Liver (tissue), 8 donors: ENCODE measurements at regions not wholly inside any gene's neighbourhood (a gene's known extent, or its start where the extent isn't known, plus 50 kb on each side); places are given as distances from the start of the nearest gene placed in this dataset.

Experiments used
- DNase-seq: peaks from one replicate; pipeline ENCODE4 v3.0.0-alpha.2; 2017; ENCODE audit warnings: low spot score
- H3K27ac ChIP-seq, 2 donors: one replicate each; pipeline ENCODE4 v1.7.0; 2013; ENCODE audit warnings: inconsistent platforms in 2 of 2, low read length in 2 of 2, control low read depth in 1 of 2, low read depth in 1 of 2, mild to moderate bottlenecking in 1 of 2
- H3K27me3 ChIP-seq, 4 donors: one replicate each; pipeline versions ENCODE4 v1.6.1 to v1.7.0; 2013; ENCODE audit warnings: low read length in 3 of 4, inconsistent platforms in 1 of 4, mild to moderate bottlenecking in 1 of 4, moderate library complexity in 1 of 4; ENCODE audit not compliant: control insufficient read depth in 4 of 4, insufficient read depth in 4 of 4
- H3K36me3 ChIP-seq, 4 donors: one replicate each; pipeline versions ENCODE4 v1.6.1 to v1.7.0; 2013; ENCODE audit warnings: low read length in 3 of 4, mild to moderate bottlenecking in 3 of 4, low read depth in 1 of 4, moderate library complexity in 1 of 4; ENCODE audit not compliant: control insufficient read depth in 4 of 4, insufficient read depth in 3 of 4
- H3K4me1 ChIP-seq, 4 donors: one replicate each; pipeline versions ENCODE4 v1.6.1 to v1.7.0; 2013; ENCODE audit warnings: low read length in 3 of 4, mild to moderate bottlenecking in 3 of 4, moderate library complexity in 1 of 4; ENCODE audit not compliant: control insufficient read depth in 4 of 4, insufficient read depth in 4 of 4
- H3K4me3 ChIP-seq, 3 donors: one replicate each; pipeline versions ENCODE4 v1.6.1 to v1.7.0; 2013; ENCODE audit warnings: low read length in 3 of 3, control low read depth in 1 of 3, low read depth in 1 of 3, mild to moderate bottlenecking in 1 of 3
- H3K9ac ChIP-seq, 2 donors: one replicate each; pipeline ENCODE4 v1.7.0; 2013; ENCODE audit warnings: low read length in 2 of 2, mild to moderate bottlenecking in 2 of 2, moderate library complexity in 2 of 2, control low read depth in 1 of 2, low read depth in 1 of 2
- H3K9me3 ChIP-seq, 4 donors: one replicate each; pipeline versions ENCODE4 v1.6.1 to v1.7.0; 2013; ENCODE audit warnings: low read length in 3 of 4; ENCODE audit not compliant: control insufficient read depth in 4 of 4
- FOXA1 ChIP-seq: IDR thresholded peaks from 2 replicates; pipeline ENCODE4 v1.6.1; 2016; ENCODE audit warnings: antibody characterized with exemption
- FOXA2 ChIP-seq: IDR thresholded peaks from 2 replicates; pipeline ENCODE4 v1.6.1; 2016; ENCODE audit warnings: antibody characterized with exemption
- GABPA ChIP-seq, 2 donors: IDR thresholded peaks in 1 of 2; conservative IDR thresholded peaks in 1 of 2; 2 replicates each; pipeline ENCODE4 v1.6.1; 2016; ENCODE audit warnings: antibody characterized with exemption in 2 of 2, mild to moderate bottlenecking in 1 of 2, moderate library complexity in 1 of 2
- HNF4A ChIP-seq, 2 donors: conservative IDR thresholded peaks; 2 replicates each; pipeline ENCODE4 v1.6.1; 2016; ENCODE audit warnings: antibody characterized with exemption in 2 of 2, mild to moderate bottlenecking in 2 of 2
- HNF4G ChIP-seq: IDR thresholded peaks from 2 replicates; pipeline ENCODE4 v1.6.1; 2016; ENCODE audit warnings: antibody characterized with exemption
- JUND ChIP-seq, 2 donors: IDR thresholded peaks; 2 replicates each; pipeline ENCODE4 v1.6.1; 2016; ENCODE audit warnings: antibody characterized with exemption in 2 of 2
- NR2F2 ChIP-seq: IDR thresholded peaks from 2 replicates; pipeline ENCODE4 v1.6.1; 2016; ENCODE audit warnings: antibody characterized with exemption
- RAD21 ChIP-seq, 2 donors: IDR thresholded peaks; 2 replicates each; pipeline ENCODE4 v1.6.1; 2016; ENCODE audit warnings: antibody characterized with exemption in 2 of 2, mild to moderate bottlenecking in 2 of 2
- RXRA ChIP-seq, 2 donors: IDR thresholded peaks; 2 replicates each; pipeline ENCODE4 v1.6.1; 2017 to 2018; ENCODE audit warnings: antibody characterized with exemption in 2 of 2, mild to moderate bottlenecking in 1 of 2
- SP1 ChIP-seq: IDR thresholded peaks from 2 replicates; pipeline ENCODE4 v1.6.1; 2018; ENCODE audit warnings: antibody characterized with exemption, mild to moderate bottlenecking
- TAF1 ChIP-seq: conservative IDR thresholded peaks from 2 replicates; pipeline ENCODE4 v1.6.1; 2016; ENCODE audit warnings: antibody characterized with exemption, mild to moderate bottlenecking
- YY1 ChIP-seq: IDR thresholded peaks from 2 replicates; pipeline ENCODE4 v1.6.1; 2016; ENCODE audit warnings: antibody characterized with exemption, mild to moderate bottlenecking
- WGBS: extraction: QIAGEN DNeasy Blood & Tissue Kit; methylation state at CpG from one replicate; pipeline ENCODE4 v1.1.7; 2013; 5-methylcytosine and 5-hydroxymethylcytosine counted together
- TF ChIP-seq, protein P1 (sequence below): IDR thresholded peaks from 2 replicates; pipeline ENCODE4 v1.6.1; 2016; ENCODE audit warnings: antibody characterized with exemption
- TF ChIP-seq, protein P2 (sequence below): fragments of 150-350 bp; IDR thresholded peaks from 2 replicates; pipeline ENCODE4 v1.5.1; 2017; ENCODE audit warnings: improper control_type of control experiment, low read depth, low read length; ENCODE audit not compliant: missing input control
- TF ChIP-seq, protein P3 (sequence below): IDR thresholded peaks from 2 replicates; pipeline ENCODE4 v1.6.1; 2016; ENCODE audit warnings: antibody characterized with exemption, mild to moderate bottlenecking
- donor health status: healthy.
- donor health status: healthy.
- donor health status: healthy.
- donor health status: healthy.
- donor health status: healthy.

DNA sequence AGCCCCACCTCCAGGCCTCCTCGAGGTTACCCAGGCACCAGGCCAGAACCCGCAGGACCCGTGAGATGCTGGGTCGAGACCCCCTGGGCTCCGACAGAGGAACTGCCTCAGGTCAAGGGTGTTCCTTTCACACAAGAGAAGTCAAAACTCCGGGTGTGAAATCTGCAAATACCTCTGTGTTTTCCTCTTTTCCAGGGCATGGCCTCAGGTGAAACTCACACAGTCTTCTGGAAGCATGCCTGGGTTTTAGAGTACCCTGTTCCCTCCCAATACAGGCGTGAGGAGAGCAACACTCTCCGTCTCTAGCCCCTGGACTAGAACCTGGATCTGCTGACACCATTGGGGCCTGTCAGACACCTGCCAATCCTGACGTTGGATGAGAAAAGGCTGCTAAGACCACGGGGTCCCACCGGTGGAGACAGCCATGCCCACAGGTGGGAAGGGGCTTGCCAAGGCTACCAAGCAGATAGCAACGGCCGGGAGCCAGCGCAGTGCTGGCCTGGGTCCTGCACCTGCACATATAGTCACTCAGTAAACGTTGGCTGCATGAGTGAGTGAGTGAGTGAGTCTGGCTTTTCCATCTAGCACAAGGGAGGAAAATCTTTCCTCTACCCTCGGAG, 182.0 kb upstream of the PPP1R26 start:
- WGBS, result 51% methylated on average over 16 of the region's 16 CpGs

DNA sequence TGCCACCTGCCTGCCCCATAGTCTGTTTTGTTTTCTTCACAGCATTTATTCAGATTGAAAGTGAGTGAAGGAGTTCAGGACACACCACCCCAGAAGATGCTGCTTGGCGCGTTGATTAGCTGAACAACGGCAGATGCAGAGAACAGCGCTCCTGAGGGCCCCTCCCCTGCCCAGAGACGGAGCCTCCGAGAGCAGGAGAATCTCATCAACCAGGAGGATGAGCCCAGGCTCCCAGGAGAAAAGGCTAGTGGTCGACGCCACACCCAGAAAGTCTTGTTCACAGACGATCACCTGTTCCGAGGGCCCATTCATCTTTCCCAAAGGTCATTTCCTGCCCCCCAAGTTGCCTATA, 180.4 kb upstream of the PPP1R26 start:
- H3K4me3 ChIP-seq, result no peak overlapping the region
- peak; percentile 28 for DNase-seq
- peaks cover 0 to 4% (median 1%) of the 10 kb centered on the region in 4 donors for H3K27me3 ChIP-seq
- no peak overlapping the region for H3K27ac ChIP-seq
- TF ChIP-seq HNF4G, result no peak
- no peaks in the 10 kb centered on the region for H3K9me3 ChIP-seq
- no peak overlapping the region for H3K9ac ChIP-seq
- WGBS, result 63% methylated on average over 10 of the region's 10 CpGs
- no peaks in the 10 kb centered on the region for H3K4me1 ChIP-seq
- H3K36me3 ChIP-seq, result no peaks in the 10 kb centered on the region

More for the DNA sequence above, 182.0 kb upstream of the PPP1R26 start:
- Histone ChIP-seq H3K4me3 (no peak overlapping the region), H3K4me1 (no peaks in the 10 kb centered on the region), H3K9me3 (no peaks in the 10 kb centered on the region), H3K36me3 (no peaks in the 10 kb centered on the region), H3K27ac (no peak overlapping the region), H3K9ac (no peak overlapping the region), H3K27me3 (peaks cover 0 to 4% (median 1%) of the 10 kb centered on the region in 4 donors)
- no peak for DNase-seq
- TF ChIP-seq FOXA2 (no peak), NR2F2 (no peak), FOXA1 (no peak), TAF1 (no peak), HNF4A (conservative IDR thresholded peaks at IDR 0.05) (no peak), SP1 (no peak), JUND (IDR thresholded peaks at IDR 0.05) (no peak), GABPA (IDR thresholded peaks at IDR 0.05 in 1 of 2, conservative IDR thresholded peaks at IDR 0.05 in 1 of 2) (no peak), RXRA (IDR thresholded peaks at IDR 0.05) (no peak), YY1 (no peak), RAD21 (IDR thresholded peaks at IDR 0.05) (no peak)
- TF ChIP-seq, protein P1, sequence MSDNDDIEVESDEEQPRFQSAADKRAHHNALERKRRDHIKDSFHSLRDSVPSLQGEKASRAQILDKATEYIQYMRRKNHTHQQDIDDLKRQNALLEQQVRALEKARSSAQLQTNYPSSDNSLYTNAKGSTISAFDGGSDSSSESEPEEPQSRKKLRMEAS, result no peak
- TF ChIP-seq, protein P2, sequence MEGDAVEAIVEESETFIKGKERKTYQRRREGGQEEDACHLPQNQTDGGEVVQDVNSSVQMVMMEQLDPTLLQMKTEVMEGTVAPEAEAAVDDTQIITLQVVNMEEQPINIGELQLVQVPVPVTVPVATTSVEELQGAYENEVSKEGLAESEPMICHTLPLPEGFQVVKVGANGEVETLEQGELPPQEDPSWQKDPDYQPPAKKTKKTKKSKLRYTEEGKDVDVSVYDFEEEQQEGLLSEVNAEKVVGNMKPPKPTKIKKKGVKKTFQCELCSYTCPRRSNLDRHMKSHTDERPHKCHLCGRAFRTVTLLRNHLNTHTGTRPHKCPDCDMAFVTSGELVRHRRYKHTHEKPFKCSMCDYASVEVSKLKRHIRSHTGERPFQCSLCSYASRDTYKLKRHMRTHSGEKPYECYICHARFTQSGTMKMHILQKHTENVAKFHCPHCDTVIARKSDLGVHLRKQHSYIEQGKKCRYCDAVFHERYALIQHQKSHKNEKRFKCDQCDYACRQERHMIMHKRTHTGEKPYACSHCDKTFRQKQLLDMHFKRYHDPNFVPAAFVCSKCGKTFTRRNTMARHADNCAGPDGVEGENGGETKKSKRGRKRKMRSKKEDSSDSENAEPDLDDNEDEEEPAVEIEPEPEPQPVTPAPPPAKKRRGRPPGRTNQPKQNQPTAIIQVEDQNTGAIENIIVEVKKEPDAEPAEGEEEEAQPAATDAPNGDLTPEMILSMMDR, result no peak
- TF ChIP-seq, protein P3, sequence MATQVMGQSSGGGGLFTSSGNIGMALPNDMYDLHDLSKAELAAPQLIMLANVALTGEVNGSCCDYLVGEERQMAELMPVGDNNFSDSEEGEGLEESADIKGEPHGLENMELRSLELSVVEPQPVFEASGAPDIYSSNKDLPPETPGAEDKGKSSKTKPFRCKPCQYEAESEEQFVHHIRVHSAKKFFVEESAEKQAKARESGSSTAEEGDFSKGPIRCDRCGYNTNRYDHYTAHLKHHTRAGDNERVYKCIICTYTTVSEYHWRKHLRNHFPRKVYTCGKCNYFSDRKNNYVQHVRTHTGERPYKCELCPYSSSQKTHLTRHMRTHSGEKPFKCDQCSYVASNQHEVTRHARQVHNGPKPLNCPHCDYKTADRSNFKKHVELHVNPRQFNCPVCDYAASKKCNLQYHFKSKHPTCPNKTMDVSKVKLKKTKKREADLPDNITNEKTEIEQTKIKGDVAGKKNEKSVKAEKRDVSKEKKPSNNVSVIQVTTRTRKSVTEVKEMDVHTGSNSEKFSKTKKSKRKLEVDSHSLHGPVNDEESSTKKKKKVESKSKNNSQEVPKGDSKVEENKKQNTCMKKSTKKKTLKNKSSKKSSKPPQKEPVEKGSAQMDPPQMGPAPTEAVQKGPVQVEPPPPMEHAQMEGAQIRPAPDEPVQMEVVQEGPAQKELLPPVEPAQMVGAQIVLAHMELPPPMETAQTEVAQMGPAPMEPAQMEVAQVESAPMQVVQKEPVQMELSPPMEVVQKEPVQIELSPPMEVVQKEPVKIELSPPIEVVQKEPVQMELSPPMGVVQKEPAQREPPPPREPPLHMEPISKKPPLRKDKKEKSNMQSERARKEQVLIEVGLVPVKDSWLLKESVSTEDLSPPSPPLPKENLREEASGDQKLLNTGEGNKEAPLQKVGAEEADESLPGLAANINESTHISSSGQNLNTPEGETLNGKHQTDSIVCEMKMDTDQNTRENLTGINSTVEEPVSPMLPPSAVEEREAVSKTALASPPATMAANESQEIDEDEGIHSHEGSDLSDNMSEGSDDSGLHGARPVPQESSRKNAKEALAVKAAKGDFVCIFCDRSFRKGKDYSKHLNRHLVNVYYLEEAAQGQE, result no peak
